HEK293T (cell line): ENCODE measurements at regions not wholly inside any gene's neighbourhood (a gene's known extent, or its start where the extent isn't known, plus 50 kb on each side); places are given as distances from the start of the nearest gene placed in this dataset.
A peak's percentile ranks its signal among the peaks of the same experiment; 100 is the strongest.
"Not testable (repeated sequence)": the region's sequence is repeated elsewhere in the genome, so short reads cannot be mapped to it uniquely, and the experiment has no call there.

Source experiments
- CTCF ChIA-PET: fragments of 350-600 bp; formaldehyde crosslinking; extraction: SDS; loops from one replicate; lab custom pipeline; 2021; ENCODE audit warnings: antibody characterized with exemption, inconsistent platforms; lab: Yijun Ruan, JAX
- POLR2A ChIA-PET: fragments of 350-600 bp; formaldehyde crosslinking; extraction: SDS; loops from one replicate; lab custom pipeline; 2020; ENCODE audit warnings: antibody characterized with exemption, inconsistent platforms; lab: Yijun Ruan, JAX
- DNase-seq: peaks from one replicate; pipeline ENCODE4 v3.0.0; 2012; ENCODE audit warnings: mixed read lengths; ENCODE audit errors: extremely low spot score
- ARNT ChIP-seq: fragments of 450-650 bp; IDR thresholded peaks from 2 replicates; pipeline ENCODE4 v1.6.1; 2017; ENCODE audit warnings: mild to moderate bottlenecking
- BHLHE40 ChIP-seq: fragments of 450-650 bp; IDR thresholded peaks from 2 replicates; pipeline ENCODE4 v1.6.1; 2016; ENCODE audit warnings: mild to moderate bottlenecking, moderate library complexity, borderline replicate concordance
- CTBP1 ChIP-seq: fragments of 450-650 bp; IDR thresholded peaks from 2 replicates; pipeline ENCODE4 v1.6.1; 2016; ENCODE audit warnings: borderline replicate concordance
- ELF4 ChIP-seq: fragments of 450-650 bp; IDR thresholded peaks from 2 replicates; pipeline ENCODE4 v1.6.1; 2017; ENCODE audit warnings: antibody characterized with exemption
- FOXA1 ChIP-seq: fragments of 450-650 bp; IDR thresholded peaks from 2 replicates; pipeline ENCODE4 v1.6.1; 2016; ENCODE audit warnings: mild to moderate bottlenecking
- FOXK2 ChIP-seq: fragments of 450-650 bp; IDR thresholded peaks from 2 replicates; pipeline ENCODE4 v1.6.1; 2016; ENCODE audit warnings: mild to moderate bottlenecking
- FOXM1 ChIP-seq: fragments of 450-650 bp; IDR thresholded peaks from 2 replicates; pipeline ENCODE4 v1.6.1; 2017; ENCODE audit warnings: mild to moderate bottlenecking, borderline replicate concordance
- HDGF ChIP-seq: fragments of 450-650 bp; IDR thresholded peaks from 2 replicates; pipeline ENCODE4 v1.6.1; 2017; ENCODE audit warnings: antibody characterized with exemption, borderline replicate concordance
- L3MBTL2 ChIP-seq: fragments of 450-650 bp; conservative IDR thresholded peaks from 2 replicates; pipeline ENCODE4 v1.6.1; 2016; ENCODE audit warnings: mild to moderate bottlenecking
- LEF1 ChIP-seq: fragments of 450-650 bp; IDR thresholded peaks from 2 replicates; pipeline ENCODE4 v1.6.1; 2017; ENCODE audit warnings: mild to moderate bottlenecking, borderline replicate concordance
- NFRKB ChIP-seq: fragments of 450-650 bp; IDR thresholded peaks from 2 replicates; pipeline ENCODE4 v1.6.1; 2016; ENCODE audit warnings: mild to moderate bottlenecking, moderate library complexity
- PKNOX1 ChIP-seq: fragments of 450-650 bp; IDR thresholded peaks from 2 replicates; pipeline ENCODE4 v1.6.1; 2016
- SP1 ChIP-seq: fragments of 450-650 bp; IDR thresholded peaks from 2 replicates; pipeline ENCODE4 v1.6.1; 2017
- SUZ12 ChIP-seq: fragments of 450-650 bp; IDR thresholded peaks from 2 replicates; pipeline ENCODE4 v1.6.1; 2016; ENCODE audit warnings: mild to moderate bottlenecking
- TARDBP ChIP-seq: fragments of 450-650 bp; IDR thresholded peaks from 2 replicates; pipeline ENCODE4 v1.6.1; 2016
- ZNF384 ChIP-seq: fragments of 450-650 bp; IDR thresholded peaks from 2 replicates; pipeline ENCODE4 v1.6.1; 2016

GRCh38 chr10:64430690-64431323, 909.6 kb downstream of the REEP3 start:
- peak; percentile 8 for DNase-seq
- TF ChIP-seq PKNOX1 = no peak
- TF ChIP-seq SUZ12 = no peak
- TF ChIP-seq BHLHE40 = no peak
- no peak for TF ChIP-seq TARDBP
- TF ChIP-seq HDGF = no peak
- TF ChIP-seq SP1 = no peak
- no peak for TF ChIP-seq ZNF384
- TF ChIP-seq CTBP1 = no peak
- no peak for TF ChIP-seq LEF1
- no peak for TF ChIP-seq NFRKB
- TF ChIP-seq L3MBTL2 = no peak
- no peak for TF ChIP-seq ARNT
- no peak for TF ChIP-seq FOXM1
- TF ChIP-seq ELF4 = no peak
- TF ChIP-seq FOXK2 = no peak
- TF ChIP-seq FOXA1 = no peak
- ChIA-PET POLR2A (no interaction called here), CTCF (interaction anchor here (0.7 to 1.1 kb wide), 2 partner anchors 45 to 230 kb away, joined by 4 to 8 read pairs; no protein-coding TSS in a partner anchor)

- DNase-seq, POLR2A ChIA-PET, CTCF ChIA-PET: not testable (repeated sequence)
These were observed 920.7 kb downstream of the REEP3 start for GRCh38 chr10:64441872-64442271.

GRCh38 chr10:64444163-64444562, 923.0 kb downstream of the REEP3 start:
- TF ChIP-seq HDGF = no peak
- TF ChIP-seq FOXK2 = no peak
- no peak for TF ChIP-seq ZNF384
- TF ChIP-seq ARNT = no peak
- TF ChIP-seq L3MBTL2 = no peak
- no peak for TF ChIP-seq SUZ12
- no peak for TF ChIP-seq ELF4
- no peak for TF ChIP-seq FOXM1
- TF ChIP-seq CTBP1 = no peak
- no peak for TF ChIP-seq PKNOX1
- TF ChIP-seq SP1 = no peak
- TF ChIP-seq NFRKB = no peak
- no peak for TF ChIP-seq TARDBP
- no peak for TF ChIP-seq BHLHE40
- no peak for TF ChIP-seq FOXA1
- TF ChIP-seq LEF1 = no peak
- CTCF ChIA-PET = no interaction called here
- POLR2A ChIA-PET = no interaction called here
- no peak for DNase-seq

GRCh38 chr10:64444564-64444963, 923.4 kb downstream of the REEP3 start:
- ChIA-PET CTCF (no interaction called here), POLR2A (no interaction called here)
- no peak for DNase-seq
- TF ChIP-seq HDGF = no peak
- TF ChIP-seq CTBP1 = no peak
- no peak for TF ChIP-seq NFRKB
- TF ChIP-seq SP1 = no peak
- no peak for TF ChIP-seq SUZ12
- TF ChIP-seq TARDBP = no peak
- no peak for TF ChIP-seq ARNT
- TF ChIP-seq FOXA1 = no peak

GRCh38 chr10:64449603-64450002, 928.4 kb downstream of the REEP3 start:
- CTCF ChIA-PET = no interaction called here
- POLR2A ChIA-PET = no interaction called here
- TF ChIP-seq ELF4 = no peak
- TF ChIP-seq HDGF = no peak
- TF ChIP-seq PKNOX1 = no peak
- TF ChIP-seq LEF1 = no peak
- no peak for TF ChIP-seq FOXM1
- TF ChIP-seq ARNT = no peak
- no peak for TF ChIP-seq FOXA1
- no peak for TF ChIP-seq TARDBP
- no peak for TF ChIP-seq L3MBTL2
- TF ChIP-seq NFRKB = no peak
- DNase-seq = no peak

- CTCF ChIA-PET = no interaction called here
- no peak for DNase-seq
- TF ChIP-seq HDGF (no peak), CTBP1 (no peak), FOXM1 (no peak), ZNF384 (no peak), PKNOX1 (no peak), LEF1 (no peak), ARNT (no peak), TARDBP (no peak), SUZ12 (no peak), ELF4 (no peak), NFRKB (no peak), L3MBTL2 (no peak), SP1 (no peak), BHLHE40 (no peak)
- POLR2A ChIA-PET = no interaction called here
These were observed 929.1 kb downstream of the REEP3 start for GRCh38 chr10:64450312-64450711.
